Vagina (tissue), 2 donors: ENCODE measurements at regions not wholly inside any gene's neighbourhood (a gene's known extent, or its start where the extent isn't known, plus 50 kb on each side); places are given as distances from the start of the nearest gene placed in this dataset.
A peak's percentile ranks its signal among the peaks of the same experiment; 100 is the strongest.

ENCODE experiments used
- DNase-seq, 2 donors: peaks; one replicate each; pipeline ENCODE4 v3.0.0-alpha.2; 2017; ENCODE audit errors: extremely low spot score in 2 of 2
- H3K27ac ChIP-seq: fragments of 200-600 bp; sonication (generic); one replicate; pipeline ENCODE4 v1.5.1; 2019
- H3K27me3 ChIP-seq: fragments of 200-600 bp; sonication (generic); one replicate; pipeline ENCODE4 v1.5.1; 2019
- H3K36me3 ChIP-seq, 2 donors: fragments of 200-600 bp; sonication (generic); one replicate each; pipeline ENCODE4 v1.5.1; 2017 to 2019
- H3K4me1 ChIP-seq: fragments of 200-600 bp; sonication (generic); one replicate; pipeline ENCODE4 v1.5.1; 2019
- H3K4me3 ChIP-seq, 2 donors: fragments of 200-600 bp; sonication (generic); 1 replicate in 1 of 2; 2 replicates in 1 of 2; pipeline ENCODE4 v1.5.1; 2016 to 2019
- H3K9me3 ChIP-seq: fragments of 200-600 bp; sonication (generic); one replicate; pipeline ENCODE4 v1.5.1; 2019
- CTCF ChIP-seq, 3 experiments: fragments of 450-650 bp in 2 of 3; fragments of 200-600 bp in 1 of 3; sonication (generic) in 1 of 3; IDR thresholded peaks; one replicate each; pipeline ENCODE4 v1.5.1; 2017 to 2019; ENCODE audit warnings: antibody characterized with exemption in 3 of 3, mild to moderate bottlenecking in 2 of 3, moderate library complexity in 2 of 3
- POLR2A ChIP-seq, 2 donors: fragments of 450-650 bp; IDR thresholded peaks; one replicate each; pipeline ENCODE4 v1.6.1; 2017; ENCODE audit warnings: antibody characterized with exemption in 2 of 2, mild to moderate bottlenecking in 2 of 2, moderate library complexity in 2 of 2
- POLR2AphosphoS5 ChIP-seq, 2 donors: sonication (generic); formaldehyde crosslinking; IDR thresholded peaks; one replicate each; pipeline ENCODE4 v1.9.0; 2017; ENCODE audit warnings: antibody characterized with exemption in 2 of 2, mild to moderate bottlenecking in 2 of 2, low read depth in 1 of 2; ENCODE audit not compliant: insufficient read depth in 1 of 2
- intact Hi-C: fragments of 100-400 bp; cut with DNase I; formaldehyde crosslinking; loops from one replicate; pipeline ENCODE4 v1.15.1; 2023

- Histone ChIP-seq H3K4me1 (no peaks in the 10 kb centered on the region), H3K27ac (no peak overlapping the region), H3K27me3 (no peaks in the 10 kb centered on the region), H3K36me3 (no peaks in the 10 kb centered on the region), H3K9me3 (no peaks in the 10 kb centered on the region), H3K4me3 (no peak overlapping the region)
- no peak for DNase-seq
- TF ChIP-seq CTCF (IDR thresholded peaks at IDR 0.05) = no peak
- TF ChIP-seq POLR2A (IDR thresholded peaks at IDR 0.05) = no peak
- no peak for TF ChIP-seq POLR2AphosphoS5 (IDR thresholded peaks at IDR 0.05; ENCODE audit: insufficient read depth in 1 of 2, low read depth in 1 of 2)
- intact Hi-C loops = no loop called here
These were observed 118.5 kb upstream of the ANK2 start for GRCh38 chr4:112931001-112931400.

- Histone ChIP-seq H3K4me3 (no peak overlapping the region), H3K9me3 (no peaks in the 10 kb centered on the region), H3K4me1 (no peaks in the 10 kb centered on the region), H3K27ac (no peak overlapping the region), H3K36me3 (no peaks in the 10 kb centered on the region), H3K27me3 (no peaks in the 10 kb centered on the region)
- no peak for TF ChIP-seq POLR2A (IDR thresholded peaks at IDR 0.05)
- no peak for TF ChIP-seq CTCF (IDR thresholded peaks at IDR 0.05)
- TF ChIP-seq POLR2AphosphoS5 (IDR thresholded peaks at IDR 0.05; ENCODE audit: insufficient read depth in 1 of 2, low read depth in 1 of 2) = no peak
- DNase-seq = no peak
- intact Hi-C loops = no loop called here
These were observed 115.7 kb upstream of the ANK2 start for GRCh38 chr4:112933790-112934189.

DNA sequence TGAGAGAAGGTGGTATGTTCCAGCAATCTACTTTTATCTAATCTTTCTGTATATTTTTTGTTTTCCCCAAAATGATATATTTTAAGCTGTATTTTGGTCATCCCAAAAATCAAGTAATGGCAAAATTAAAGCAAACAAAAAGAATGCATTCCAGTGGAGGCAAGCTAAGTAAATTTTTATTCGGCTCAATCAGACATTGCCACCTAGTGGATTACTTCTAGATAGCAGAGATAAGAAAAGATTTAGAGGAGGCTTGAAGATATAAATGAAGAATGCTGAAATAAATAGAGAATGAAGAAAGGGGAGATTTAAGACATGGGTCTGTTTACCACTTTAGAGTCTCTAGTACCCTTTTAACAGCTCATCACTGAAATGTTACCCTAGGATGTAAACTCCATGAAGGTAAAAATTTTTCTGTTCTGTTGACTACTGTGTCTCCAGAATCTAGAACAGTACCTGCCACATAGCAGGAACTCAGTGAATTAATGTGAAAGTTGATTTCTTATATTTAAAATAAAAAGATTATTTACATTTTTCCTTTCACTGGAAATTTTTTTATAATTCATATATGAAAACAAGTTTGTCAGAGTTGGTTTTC is 110.9 kb upstream of the ANK2 start:
- intact Hi-C loops = no loop called here

DNA sequence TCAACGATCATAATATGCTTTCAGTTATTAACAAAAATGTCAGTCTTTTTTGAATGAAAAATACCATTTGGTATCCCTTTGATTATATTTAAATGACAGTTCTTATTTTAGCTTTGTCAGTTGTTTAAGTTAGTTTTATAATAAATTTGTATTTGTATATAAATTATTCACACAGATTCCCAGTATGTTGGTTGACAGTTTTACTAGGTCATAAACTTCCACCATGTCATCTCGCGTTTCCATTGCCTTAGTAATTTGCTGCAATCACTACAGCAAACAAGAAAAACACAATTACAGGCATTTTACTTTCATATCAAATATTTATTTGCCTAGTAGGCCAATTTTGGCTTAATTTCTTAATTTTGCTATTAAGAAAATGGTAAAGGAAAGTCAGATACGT is 109.6 kb upstream of the ANK2 start:
- H3K4me3 ChIP-seq = no peak overlapping the region
- no peaks in the 10 kb centered on the region for H3K36me3 ChIP-seq
- H3K27me3 ChIP-seq = no peaks in the 10 kb centered on the region
- no peaks in the 10 kb centered on the region for H3K4me1 ChIP-seq
- no peak overlapping the region for H3K27ac ChIP-seq
- no peak for DNase-seq
- intact Hi-C loops = loop anchor here (10.0 kb wide), 1 partner anchor 165 kb away; no protein-coding TSS in a partner anchor
- no peak for TF ChIP-seq CTCF (IDR thresholded peaks at IDR 0.05)
- TF ChIP-seq POLR2AphosphoS5 (IDR thresholded peaks at IDR 0.05; ENCODE audit: insufficient read depth in 1 of 2, low read depth in 1 of 2) = no peak
- TF ChIP-seq POLR2A (IDR thresholded peaks at IDR 0.05) = no peak
- no peaks in the 10 kb centered on the region for H3K9me3 ChIP-seq

More for the DNA sequence above, 110.9 kb upstream of the ANK2 start:
- no peak for DNase-seq
- H3K4me3 ChIP-seq = no peak overlapping the region
- H3K9me3 ChIP-seq = no peaks in the 10 kb centered on the region
- H3K36me3 ChIP-seq = no peaks in the 10 kb centered on the region
- TF ChIP-seq CTCF (IDR thresholded peaks at IDR 0.05) = peak; percentile 15 to 55 (median 42)
- TF ChIP-seq POLR2AphosphoS5 (IDR thresholded peaks at IDR 0.05; ENCODE audit: insufficient read depth in 1 of 2, low read depth in 1 of 2) = peak in 1 of 2 donors; percentile 47
- no peak for TF ChIP-seq POLR2A (IDR thresholded peaks at IDR 0.05)
- no peaks in the 10 kb centered on the region for H3K4me1 ChIP-seq
- H3K27ac ChIP-seq = no peak overlapping the region
- no peaks in the 10 kb centered on the region for H3K27me3 ChIP-seq

- DNase-seq = no peak
- intact Hi-C loops = loop anchor here (10.0 kb wide), 1 partner anchor 166 kb away; no protein-coding TSS in a partner anchor
- no peaks in the 10 kb centered on the region for H3K36me3 ChIP-seq
- no peaks in the 10 kb centered on the region for H3K9me3 ChIP-seq
- H3K4me1 ChIP-seq = no peaks in the 10 kb centered on the region
- no peak overlapping the region for H3K4me3 ChIP-seq
- no peaks in the 10 kb centered on the region for H3K27me3 ChIP-seq
- no peak overlapping the region for H3K27ac ChIP-seq
- TF ChIP-seq CTCF (IDR thresholded peaks at IDR 0.05) (no peak), POLR2AphosphoS5 (IDR thresholded peaks at IDR 0.05; ENCODE audit: insufficient read depth in 1 of 2, low read depth in 1 of 2) (no peak), POLR2A (IDR thresholded peaks at IDR 0.05) (no peak)
These were observed 109.1 kb upstream of the ANK2 start for GRCh38 chr4:112940336-112940735.
